Mesenchymal stem cell (in vitro differentiated cells and primary cell): ENCODE measurements at regions not wholly inside any gene's neighbourhood (a gene's known extent, or its start where the extent isn't known, plus 50 kb on each side); places are given as distances from the start of the nearest gene placed in this dataset.

Experiments used
- DNase-seq: peaks from one replicate; pipeline ENCODE4 v3.0.0-alpha.2; 2013
- H2AFZ ChIP-seq: one replicate; pipeline ENCODE4 v1.6.1; 2013; ENCODE audit warnings: low read depth, mild to moderate bottlenecking, control low read depth, inconsistent platforms, low read length, moderate library complexity
- H2AK5ac ChIP-seq: 2 replicates; pipeline ENCODE4 v1.6.1; 2013; ENCODE audit warnings: low read length, moderate library complexity, mild to moderate bottlenecking, inconsistent platforms; ENCODE audit not compliant: severe bottlenecking
- H2BK120ac ChIP-seq: one replicate; pipeline ENCODE4 v1.6.1; 2013; ENCODE audit warnings: low read depth, mild to moderate bottlenecking, inconsistent platforms, low read length, moderate library complexity
- H2BK12ac ChIP-seq, 2 experiments: one replicate each; pipeline ENCODE4 v1.6.1; 2013; ENCODE audit warnings: inconsistent platforms in 2 of 2, low read length in 2 of 2, mild to moderate bottlenecking in 2 of 2, moderate library complexity in 2 of 2, control low read depth in 1 of 2
- H2BK15ac ChIP-seq: one replicate; pipeline ENCODE4 v1.6.1; 2013; ENCODE audit warnings: mild to moderate bottlenecking, low read depth, inconsistent platforms; ENCODE audit not compliant: poor library complexity, severe bottlenecking
- H2BK5ac ChIP-seq: 2 replicates; pipeline ENCODE4 v1.6.1; 2013; ENCODE audit warnings: low read depth, mild to moderate bottlenecking, low read length, control low read depth, inconsistent platforms; ENCODE audit not compliant: poor library complexity, severe bottlenecking
- H3K14ac ChIP-seq, 2 experiments: one replicate each; pipeline ENCODE4 v1.6.1; 2013; ENCODE audit warnings: inconsistent platforms in 2 of 2, low read length in 2 of 2, control low read depth in 1 of 2, mild to moderate bottlenecking in 1 of 2, moderate library complexity in 1 of 2
- H3K18ac ChIP-seq, 2 experiments: one replicate each; pipeline ENCODE4 v1.6.1; 2013; ENCODE audit warnings: inconsistent platforms in 2 of 2, low read length in 2 of 2, control low read depth in 1 of 2, low read depth in 1 of 2, mild to moderate bottlenecking in 1 of 2
- H3K23ac ChIP-seq, 2 experiments: one replicate each; pipeline ENCODE4 v1.6.1; 2013; ENCODE audit warnings: inconsistent platforms in 2 of 2, low read length in 2 of 2, mild to moderate bottlenecking in 2 of 2, moderate library complexity in 2 of 2, control low read depth in 1 of 2
- H3K27ac ChIP-seq: 2 replicates; pipeline ENCODE4 v1.5.1; 2013; ENCODE audit warnings: mild to moderate bottlenecking, moderate library complexity, low read length, control low read depth, inconsistent platforms; ENCODE audit not compliant: poor library complexity, severe bottlenecking
- H3K27me3 ChIP-seq, 2 experiments: 2 replicates each; pipeline versions ENCODE4 v1.6.1 to v1.7.0; 2013; ENCODE audit warnings: low read length in 2 of 2, mild to moderate bottlenecking in 2 of 2, moderate library complexity in 2 of 2, control low read depth in 1 of 2, inconsistent platforms in 1 of 2; ENCODE audit not compliant: control insufficient read depth in 1 of 2, insufficient read depth in 1 of 2
- H3K36me3 ChIP-seq, 2 experiments: 2 replicates each; pipeline versions ENCODE4 v1.6.1 to v1.7.0; 2013; ENCODE audit warnings: low read length in 2 of 2, control low read depth in 1 of 2, inconsistent platforms in 1 of 2, low read depth in 1 of 2, mild to moderate bottlenecking in 1 of 2; ENCODE audit not compliant: insufficient read depth in 2 of 2, control insufficient read depth in 1 of 2
- H3K4ac ChIP-seq, 2 experiments: one replicate each; pipeline ENCODE4 v1.6.1; 2013; ENCODE audit warnings: inconsistent platforms in 2 of 2, low read length in 2 of 2, mild to moderate bottlenecking in 2 of 2, moderate library complexity in 2 of 2, control low read depth in 1 of 2, low read depth in 1 of 2
- H3K4me1 ChIP-seq: 2 replicates; pipeline ENCODE4 v1.6.1; 2013; ENCODE audit warnings: low read depth, low read length, control low read depth; ENCODE audit not compliant: control insufficient read depth, insufficient read depth
- H3K4me2 ChIP-seq: 2 replicates; pipeline ENCODE4 v1.6.1; 2013; ENCODE audit warnings: low read length, mild to moderate bottlenecking, inconsistent platforms; ENCODE audit not compliant: poor library complexity, severe bottlenecking
- H3K4me3 ChIP-seq, 2 experiments: 2 replicates each; pipeline versions ENCODE4 v1.5.1 to v1.7.0; 2013; ENCODE audit warnings: low read length in 2 of 2, mild to moderate bottlenecking in 2 of 2, control low read depth in 1 of 2, low read depth in 1 of 2; ENCODE audit not compliant: insufficient read depth in 1 of 2
- H3K79me1 ChIP-seq: replicated peaks from 2 replicates; pipeline ENCODE4 v1.6.1; 2013; ENCODE audit warnings: mild to moderate bottlenecking, control low read depth, low read length, inconsistent platforms; ENCODE audit not compliant: poor library complexity, severe bottlenecking
- H3K9ac ChIP-seq: 2 replicates; pipeline ENCODE4 v1.7.0; 2013; ENCODE audit warnings: mild to moderate bottlenecking, low read length, moderate library complexity
- H3K9me3 ChIP-seq: 2 replicates; pipeline ENCODE4 v1.7.0; 2013; ENCODE audit warnings: mild to moderate bottlenecking, low read length; ENCODE audit not compliant: control insufficient read depth
- H4K8ac ChIP-seq: one replicate; pipeline ENCODE4 v1.6.1; 2013; ENCODE audit warnings: inconsistent platforms, mild to moderate bottlenecking, low read length, moderate library complexity
- H4K91ac ChIP-seq: one replicate; pipeline ENCODE4 v1.6.1; 2013; ENCODE audit warnings: mild to moderate bottlenecking, low read length, inconsistent platforms
- WGBS: methylation state at CpG from one replicate; pipeline ENCODE4 v1.1.7; 2013; ENCODE audit warnings: mixed read lengths; 5-methylcytosine and 5-hydroxymethylcytosine counted together

DNA sequence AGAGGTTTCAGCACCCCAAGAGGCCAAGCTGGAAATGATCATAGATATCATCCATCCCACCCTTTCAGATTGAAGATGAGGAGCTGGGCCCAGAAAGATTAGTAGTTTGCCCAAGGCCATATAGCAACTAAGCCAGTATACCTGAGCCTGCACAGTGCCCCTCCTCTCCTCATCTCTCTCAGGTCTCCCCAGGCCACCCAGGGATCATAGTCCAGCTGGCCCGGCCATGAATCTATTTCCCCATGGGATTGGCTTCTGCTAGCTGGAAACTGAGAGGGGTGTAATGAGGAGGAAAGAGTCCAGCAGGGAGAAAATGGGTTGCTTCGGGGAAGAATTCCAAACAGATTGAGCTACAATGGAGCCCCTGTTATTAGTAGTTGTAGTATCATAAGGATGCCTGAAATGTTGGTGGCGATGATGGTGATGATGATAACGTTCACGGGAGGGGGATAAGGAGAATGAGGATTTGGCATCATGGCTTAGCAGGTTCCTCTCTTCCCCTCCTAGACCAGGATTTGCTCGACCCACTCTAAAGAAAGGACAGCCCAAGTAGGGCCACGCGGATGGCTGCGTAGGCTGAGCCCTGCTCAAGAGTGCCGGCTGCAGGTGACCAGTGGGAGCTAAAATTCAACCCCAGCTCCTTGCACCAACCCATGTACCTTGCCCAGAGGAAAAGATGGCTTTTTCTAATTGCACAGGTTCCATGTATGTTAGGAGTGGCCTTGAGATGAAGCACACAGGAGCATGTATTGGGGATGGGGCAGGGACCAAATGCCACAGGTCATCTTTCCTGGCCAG is 117.8 kb upstream of the PJA1 start:
- no peak overlapping the region for H2BK120ac ChIP-seq
- H3K27me3 ChIP-seq, result peaks cover 18 to 84% of the 10 kb centered on the region in 2 experiments
- H3K9ac ChIP-seq, result no peak overlapping the region
- no peak overlapping the region for H2BK12ac ChIP-seq
- no peak overlapping the region for H3K27ac ChIP-seq
- H3K79me1 ChIP-seq, result no peaks in the 10 kb centered on the region
- H4K91ac ChIP-seq, result no peak overlapping the region
- no peak overlapping the region for H2AK5ac ChIP-seq
- no peak overlapping the region for H3K23ac ChIP-seq
- H3K4me3 ChIP-seq, result no peak overlapping the region
- WGBS, result 71% methylated on average over 5 of the region's 10 CpGs
- no peak overlapping the region for H3K14ac ChIP-seq
- no peak overlapping the region for H3K18ac ChIP-seq
- H2AFZ ChIP-seq, result no peak overlapping the region
- H2BK5ac ChIP-seq, result no peak overlapping the region
- DNase-seq, result no peak
- no peaks in the 10 kb centered on the region for H3K36me3 ChIP-seq
- H3K9me3 ChIP-seq, result no peaks in the 10 kb centered on the region
- peaks cover 5% of the 10 kb centered on the region for H3K4me1 ChIP-seq
- H2BK15ac ChIP-seq, result no peak overlapping the region
- no peak overlapping the region for H3K4ac ChIP-seq
- H4K8ac ChIP-seq, result no peak overlapping the region
- no peak overlapping the region for H3K4me2 ChIP-seq

DNA sequence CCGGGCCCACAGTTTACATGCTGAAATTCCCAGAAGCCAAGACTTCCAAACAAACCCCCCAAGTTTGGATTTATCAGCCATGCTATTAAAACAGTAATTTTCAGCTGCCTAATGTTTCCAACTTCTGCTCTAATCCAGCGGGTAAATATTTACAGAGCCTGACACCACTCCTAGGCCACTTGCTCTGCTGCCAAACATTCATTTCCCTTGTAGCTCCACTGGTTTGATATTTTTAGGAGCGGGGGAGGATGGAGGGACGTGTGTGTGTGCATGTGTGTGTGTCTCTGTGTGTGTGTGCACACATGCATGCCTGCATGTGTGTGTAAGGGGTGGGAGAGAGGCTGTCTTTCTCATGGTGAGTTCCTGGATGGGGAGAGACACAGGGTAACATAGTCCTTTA is 115.7 kb upstream of the PJA1 start:
- Histone ChIP-seq H3K9ac (no peak overlapping the region), H3K14ac (no peak overlapping the region), H3K79me1 (no peaks in the 10 kb centered on the region), H3K27ac (no peak overlapping the region), H3K4ac (no peak overlapping the region), H2BK120ac (no peak overlapping the region), H3K27me3 (peaks cover 18 to 90% of the 10 kb centered on the region in 2 experiments), H3K23ac (no peak overlapping the region), H3K4me2 (no peak overlapping the region), H2AFZ (no peak overlapping the region), H3K4me3 (no peak overlapping the region), H3K36me3 (no peaks in the 10 kb centered on the region), H3K4me1 (peaks cover 2% of the 10 kb centered on the region), H4K8ac (no peak overlapping the region), H3K9me3 (no peaks in the 10 kb centered on the region), H3K18ac (no peak overlapping the region), H4K91ac (no peak overlapping the region), H2BK15ac (no peak overlapping the region), H2BK5ac (no peak overlapping the region), H2BK12ac (no peak overlapping the region), H2AK5ac (no peak overlapping the region)
- WGBS, result 21% methylated on average over 3 of the region's 4 CpGs
- no peak for DNase-seq

DNA sequence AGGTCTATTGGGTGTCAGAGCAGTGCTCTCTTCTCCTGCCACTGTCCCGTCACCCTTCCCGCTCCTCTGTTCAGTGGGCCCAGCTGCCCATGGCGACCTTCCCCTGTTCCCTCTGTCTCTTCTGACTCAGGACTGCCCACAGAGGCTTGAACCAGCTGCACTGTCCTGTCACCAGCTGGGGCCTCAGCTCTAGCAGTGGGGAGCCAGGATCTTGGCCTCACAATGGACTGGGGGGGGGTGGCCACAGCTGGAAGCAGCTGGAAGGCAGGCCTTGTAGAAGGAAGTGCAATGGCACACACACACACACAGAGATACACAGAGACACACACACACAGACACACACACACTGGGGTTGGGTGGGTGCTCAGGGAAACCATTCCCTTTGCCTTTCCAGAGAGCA is 114.0 kb upstream of the PJA1 start:
- Histone ChIP-seq H2BK15ac (no peak overlapping the region), H2BK120ac (no peak overlapping the region), H3K27me3 (peaks cover 21 to 91% of the 10 kb centered on the region in 2 experiments), H3K4ac (no peak overlapping the region), H3K23ac (no peak overlapping the region), H2BK12ac (no peak overlapping the region), H3K79me1 (no peaks in the 10 kb centered on the region), H3K4me2 (no peak overlapping the region), H2AFZ (no peak overlapping the region), H4K91ac (no peak overlapping the region), H3K27ac (no peak overlapping the region), H3K4me1 (no peaks in the 10 kb centered on the region), H3K36me3 (no peaks in the 10 kb centered on the region), H2BK5ac (no peak overlapping the region), H3K9me3 (peaks cover 7% of the 10 kb centered on the region), H3K4me3 (no peak overlapping the region), H3K18ac (no peak overlapping the region), H3K9ac (no peak overlapping the region), H4K8ac (no peak overlapping the region), H2AK5ac (no peak overlapping the region), H3K14ac (no peak overlapping the region)
- DNase-seq, result no peak
- 80% methylated on average over 1 of the region's 3 CpGs for WGBS

DNA sequence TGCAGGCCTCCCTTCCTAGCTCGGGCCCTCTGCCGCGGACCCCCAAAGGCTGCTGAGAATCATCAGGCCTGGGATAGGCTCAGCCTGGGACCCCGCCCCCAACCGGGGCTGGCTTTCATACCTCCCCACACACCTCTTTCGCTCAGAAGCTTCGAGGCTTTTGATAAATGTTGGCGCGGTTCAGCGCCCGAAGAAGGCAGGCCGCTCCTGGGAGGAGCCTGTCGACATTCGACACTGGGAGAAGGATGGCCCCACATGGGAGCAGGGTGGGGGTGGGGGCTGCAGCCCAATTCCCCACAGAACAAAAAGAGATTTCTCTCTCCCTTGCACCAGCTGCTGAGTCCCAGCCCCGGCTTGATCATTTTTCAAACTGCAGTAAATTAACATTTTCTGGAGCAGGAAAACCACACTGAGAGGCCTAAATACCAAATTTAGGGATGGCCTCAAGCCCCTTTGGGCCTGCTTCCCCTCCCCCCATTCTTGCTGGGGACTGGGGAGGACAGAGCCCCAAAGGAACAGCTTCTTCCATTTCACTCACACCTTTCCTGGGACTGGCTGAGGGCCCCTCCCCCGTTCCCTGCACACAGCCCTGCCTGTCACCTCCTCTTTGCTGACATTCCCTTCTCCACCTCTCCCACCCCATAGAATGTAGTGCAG is 112.9 kb upstream of the PJA1 start:
- peaks cover 19 to 91% of the 10 kb centered on the region in 2 experiments for H3K27me3 ChIP-seq
- no peak overlapping the region for H2AK5ac ChIP-seq
- no peaks in the 10 kb centered on the region for H3K4me1 ChIP-seq
- no peak overlapping the region for H3K14ac ChIP-seq
- DNase-seq, result no peak
- no peaks in the 10 kb centered on the region for H3K36me3 ChIP-seq
- no peak overlapping the region for H3K9ac ChIP-seq
- H2BK120ac ChIP-seq, result no peak overlapping the region
- peak overlapping the region; percentile 27 for H2AFZ ChIP-seq
- no peak overlapping the region for H3K4ac ChIP-seq
- no peak overlapping the region for H3K4me3 ChIP-seq
- H3K79me1 ChIP-seq, result no peaks in the 10 kb centered on the region
- no peak overlapping the region for H3K18ac ChIP-seq
- no peak overlapping the region for H2BK5ac ChIP-seq
- H4K8ac ChIP-seq, result no peak overlapping the region
- no peak overlapping the region for H2BK15ac ChIP-seq
- H3K4me2 ChIP-seq, result no peak overlapping the region
- H2BK12ac ChIP-seq, result no peak overlapping the region
- peaks cover 7% of the 10 kb centered on the region for H3K9me3 ChIP-seq
- no peak overlapping the region for H3K27ac ChIP-seq
- H3K23ac ChIP-seq, result no peak overlapping the region
- WGBS, result 56% methylated on average over 1 of the region's 16 CpGs
- no peak overlapping the region for H4K91ac ChIP-seq
